PFSK-1 (cell line): ENCODE measurements at regions not wholly inside any gene's neighbourhood (a gene's known extent, or its start where the extent isn't known, plus 50 kb on each side); places are given as distances from the start of the nearest gene placed in this dataset.

Experiments used
- FOXP2 ChIP-seq: optimal IDR thresholded peaks from 2 replicates; pipeline ENCODE3; 2011; ENCODE audit warnings: borderline replicate concordance, control low read depth, inconsistent platforms; ENCODE audit not compliant: insufficient read depth; ENCODE audit errors: extremely low read length, extremely low read depth
- POLR2AphosphoS5 ChIP-seq: IDR thresholded peaks from 2 replicates; pipeline ENCODE4 v1.6.1; 2012; ENCODE audit warnings: low read depth, mild to moderate bottlenecking, control low read depth, low read length, moderate library complexity
- REST ChIP-seq, 2 experiments: IDR thresholded peaks; 2 replicates each; pipeline versions ENCODE4 v1.6.1 to v1.8.0; 2011 to 2012; ENCODE audit warnings: low read depth in 2 of 2, low read length in 2 of 2, control low read depth in 1 of 2, inconsistent platforms in 1 of 2, mild to moderate bottlenecking in 1 of 2, moderate library complexity in 1 of 2; ENCODE audit not compliant: insufficient read depth in 1 of 2
- SIN3A ChIP-seq: IDR thresholded peaks from 2 replicates; pipeline ENCODE4 v1.6.1; 2012; ENCODE audit warnings: mild to moderate bottlenecking, low read length, moderate library complexity, borderline replicate concordance; ENCODE audit not compliant: insufficient read depth
- TAF1 ChIP-seq: IDR thresholded peaks from 2 replicates; pipeline ENCODE4 v1.6.1; 2012; ENCODE audit warnings: low read length, control low read depth, borderline replicate concordance; ENCODE audit not compliant: insufficient read depth

DNA sequence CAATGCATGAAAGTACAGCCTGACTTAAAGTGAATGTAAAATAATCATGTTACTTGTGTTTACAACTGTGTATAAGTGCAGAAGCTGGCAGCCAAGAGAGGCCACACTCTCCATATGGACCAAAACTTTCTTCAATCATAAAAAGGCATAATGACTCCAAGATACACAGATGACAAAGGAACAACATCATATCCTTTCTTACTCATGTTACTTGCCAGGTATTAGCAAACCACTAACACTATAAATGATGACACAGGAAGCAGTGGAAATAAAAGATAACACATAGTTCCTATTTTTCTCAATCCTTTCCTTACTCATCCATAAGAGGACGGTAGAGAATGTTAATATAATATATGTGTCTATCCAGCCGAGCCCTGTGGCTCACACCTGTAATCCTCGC, 400.0 kb upstream of the CDH2 start:
- TF ChIP-seq POLR2AphosphoS5 (no peak), FOXP2 (no peak), REST (IDR thresholded peaks at IDR 0.05; ENCODE audit: insufficient read depth in 1 of 2, low read depth in 2 of 2, low read length in 2 of 2) (no peak), SIN3A (no peak), TAF1 (no peak)
